ENCODE measurements at regions not wholly inside any gene's neighbourhood (a gene's known extent, or its start where the extent isn't known, plus 50 kb on each side); places are given as distances from the start of the nearest gene placed in this dataset.

DNA sequence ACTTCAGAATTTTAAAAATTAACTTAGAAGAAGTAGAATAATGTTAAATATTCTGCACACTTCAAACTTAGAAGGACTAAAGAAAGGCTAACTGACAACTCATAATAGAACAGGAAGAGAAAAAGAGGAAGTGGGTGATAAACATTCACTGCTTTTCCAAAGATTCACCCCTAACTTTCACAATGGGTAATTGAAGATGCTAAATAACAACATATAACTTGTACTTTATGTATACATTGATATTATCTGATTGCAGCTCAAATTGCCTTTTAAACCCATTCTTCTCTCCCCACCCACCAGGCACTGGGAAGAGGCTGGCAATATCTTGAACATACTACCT, 376.6 kb downstream of the EFNA5 start:
- Histone ChIP-seq H3K36me3 (no peaks in the 10 kb centered on the region), H3K4me3 (ENCODE audit: low read depth in 1 of 2, low read length in 1 of 2) (no peak overlapping the region)
- TF ChIP-seq, protein P1, sequence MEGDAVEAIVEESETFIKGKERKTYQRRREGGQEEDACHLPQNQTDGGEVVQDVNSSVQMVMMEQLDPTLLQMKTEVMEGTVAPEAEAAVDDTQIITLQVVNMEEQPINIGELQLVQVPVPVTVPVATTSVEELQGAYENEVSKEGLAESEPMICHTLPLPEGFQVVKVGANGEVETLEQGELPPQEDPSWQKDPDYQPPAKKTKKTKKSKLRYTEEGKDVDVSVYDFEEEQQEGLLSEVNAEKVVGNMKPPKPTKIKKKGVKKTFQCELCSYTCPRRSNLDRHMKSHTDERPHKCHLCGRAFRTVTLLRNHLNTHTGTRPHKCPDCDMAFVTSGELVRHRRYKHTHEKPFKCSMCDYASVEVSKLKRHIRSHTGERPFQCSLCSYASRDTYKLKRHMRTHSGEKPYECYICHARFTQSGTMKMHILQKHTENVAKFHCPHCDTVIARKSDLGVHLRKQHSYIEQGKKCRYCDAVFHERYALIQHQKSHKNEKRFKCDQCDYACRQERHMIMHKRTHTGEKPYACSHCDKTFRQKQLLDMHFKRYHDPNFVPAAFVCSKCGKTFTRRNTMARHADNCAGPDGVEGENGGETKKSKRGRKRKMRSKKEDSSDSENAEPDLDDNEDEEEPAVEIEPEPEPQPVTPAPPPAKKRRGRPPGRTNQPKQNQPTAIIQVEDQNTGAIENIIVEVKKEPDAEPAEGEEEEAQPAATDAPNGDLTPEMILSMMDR (IDR thresholded peaks at IDR 0.05): no peak

DNA sequence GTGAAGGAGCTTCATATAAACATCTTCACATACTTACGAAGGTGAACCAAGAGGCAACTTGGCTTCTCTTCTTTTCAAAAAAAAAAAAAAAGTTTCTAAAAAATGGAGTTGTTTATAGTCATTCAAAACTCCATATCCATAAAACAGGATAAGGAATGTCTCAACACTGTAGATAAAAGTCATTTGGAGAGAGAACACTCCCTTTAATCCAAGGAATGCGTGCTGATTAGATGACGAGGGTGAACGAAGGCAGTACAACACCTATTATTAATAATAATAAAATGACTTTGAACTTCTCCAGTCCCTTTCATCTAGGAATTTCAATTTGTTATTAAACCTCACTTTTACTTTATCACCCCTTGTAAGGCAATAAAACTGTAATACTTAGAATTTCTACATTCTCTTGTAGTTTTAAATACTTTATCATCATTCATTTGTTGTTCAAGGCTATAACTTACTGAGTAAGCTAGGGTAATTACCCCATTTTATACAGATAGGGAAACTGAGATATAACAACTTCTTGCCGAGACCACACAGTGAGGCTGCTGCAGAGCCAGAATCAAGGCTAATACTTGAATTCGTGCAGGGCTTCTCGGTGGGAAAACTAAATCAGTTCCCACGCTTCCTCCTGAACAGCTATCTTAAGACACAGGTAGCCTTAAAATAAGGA, 377.1 kb downstream of the EFNA5 start:
- H3K4me3 ChIP-seq (ENCODE audit: low read depth in 1 of 2, low read length in 1 of 2): no peak overlapping the region
- peaks cover 22% of the 10 kb centered on the region for H3K27me3 ChIP-seq
- H3K9me3 ChIP-seq: no peaks in the 10 kb centered on the region
- H3K27ac ChIP-seq: no peak overlapping the region
- no peaks in the 10 kb centered on the region for H3K4me1 ChIP-seq (ENCODE audit: control insufficient read depth in 1 of 2, insufficient read depth in 1 of 2, low read depth in 1 of 2, low read length in 1 of 2)
- TF ChIP-seq, protein P1 (IDR thresholded peaks at IDR 0.05): no peak
- no peaks in the 10 kb centered on the region for H3K36me3 ChIP-seq

More for the DNA sequence above, 376.6 kb downstream of the EFNA5 start:
- Histone ChIP-seq H3K9me3 (no peaks in the 10 kb centered on the region), H3K4me1 (ENCODE audit: control insufficient read depth in 1 of 2, insufficient read depth in 1 of 2, low read depth in 1 of 2, low read length in 1 of 2) (no peaks in the 10 kb centered on the region), H3K27ac (no peak overlapping the region), H3K27me3 (peaks cover 22% of the 10 kb centered on the region)

DNA sequence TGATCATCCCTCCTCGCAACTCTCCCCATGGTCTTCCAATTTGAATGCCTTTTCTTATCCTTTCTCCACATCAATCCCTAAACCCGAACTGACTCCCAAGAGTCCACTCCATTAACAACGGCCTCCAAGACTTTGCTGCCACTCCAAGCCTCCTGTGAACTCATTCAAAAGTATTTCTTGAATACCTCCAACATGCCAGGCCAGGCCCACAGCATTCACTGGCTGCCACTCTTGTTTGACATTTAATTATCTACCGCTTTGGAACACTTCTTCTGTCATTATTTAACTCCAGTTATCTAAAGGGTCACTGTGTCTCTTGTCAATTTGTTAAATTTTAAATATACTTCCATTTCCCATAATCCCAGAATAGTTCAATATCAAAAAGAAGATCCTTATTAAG, 378.9 kb downstream of the EFNA5 start:
- TF ChIP-seq, protein P1 (IDR thresholded peaks at IDR 0.05): no peak
- no peaks in the 10 kb centered on the region for H3K4me1 ChIP-seq (ENCODE audit: control insufficient read depth in 1 of 2, insufficient read depth in 1 of 2, low read depth in 1 of 2, low read length in 1 of 2)

DNA sequence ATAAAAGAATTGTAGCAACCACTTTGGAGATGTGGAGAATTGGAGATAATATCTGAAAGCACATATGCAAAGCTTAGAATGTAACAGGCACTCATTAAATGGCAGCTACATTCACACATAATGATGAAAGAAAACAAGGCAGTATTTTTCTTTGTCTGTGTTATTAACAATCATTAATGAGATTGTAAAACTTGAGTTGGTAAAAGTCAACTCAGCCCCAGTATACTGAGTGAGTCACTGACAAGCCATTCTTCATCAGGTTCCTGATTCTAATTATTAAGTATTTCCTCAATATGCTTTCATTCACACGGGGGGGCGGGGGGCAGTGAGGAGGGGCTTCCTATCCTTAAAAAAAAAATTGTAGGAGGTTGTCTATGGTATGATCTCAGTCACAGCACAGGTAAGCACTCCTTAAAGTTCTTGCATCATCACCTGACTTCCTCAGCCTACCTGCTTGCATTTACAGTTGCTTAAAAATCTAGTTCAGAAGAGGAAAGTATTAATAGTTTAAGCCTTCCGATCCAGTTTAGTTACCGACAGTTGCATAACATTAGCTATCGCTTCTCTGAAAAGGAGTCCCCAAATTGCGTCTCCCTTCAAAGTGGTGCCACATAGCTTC, 379.8 kb downstream of the EFNA5 start:
- Histone ChIP-seq H3K27ac (no peak overlapping the region), H3K9me3 (no peaks in the 10 kb centered on the region), H3K4me3 (ENCODE audit: low read depth in 1 of 2, low read length in 1 of 2) (no peak overlapping the region), H3K4me1 (ENCODE audit: control insufficient read depth in 1 of 2, insufficient read depth in 1 of 2, low read depth in 1 of 2, low read length in 1 of 2) (no peaks in the 10 kb centered on the region), H3K36me3 (no peaks in the 10 kb centered on the region), H3K27me3 (peaks cover 10% of the 10 kb centered on the region)
- TF ChIP-seq, protein P1 (IDR thresholded peaks at IDR 0.05): no peak

More for the DNA sequence above, 378.9 kb downstream of the EFNA5 start:
- Histone ChIP-seq H3K27me3 (peaks cover 16% of the 10 kb centered on the region), H3K27ac (no peak overlapping the region), H3K4me3 (ENCODE audit: low read depth in 1 of 2, low read length in 1 of 2) (no peak overlapping the region), H3K36me3 (no peaks in the 10 kb centered on the region), H3K9me3 (no peaks in the 10 kb centered on the region)

DNA sequence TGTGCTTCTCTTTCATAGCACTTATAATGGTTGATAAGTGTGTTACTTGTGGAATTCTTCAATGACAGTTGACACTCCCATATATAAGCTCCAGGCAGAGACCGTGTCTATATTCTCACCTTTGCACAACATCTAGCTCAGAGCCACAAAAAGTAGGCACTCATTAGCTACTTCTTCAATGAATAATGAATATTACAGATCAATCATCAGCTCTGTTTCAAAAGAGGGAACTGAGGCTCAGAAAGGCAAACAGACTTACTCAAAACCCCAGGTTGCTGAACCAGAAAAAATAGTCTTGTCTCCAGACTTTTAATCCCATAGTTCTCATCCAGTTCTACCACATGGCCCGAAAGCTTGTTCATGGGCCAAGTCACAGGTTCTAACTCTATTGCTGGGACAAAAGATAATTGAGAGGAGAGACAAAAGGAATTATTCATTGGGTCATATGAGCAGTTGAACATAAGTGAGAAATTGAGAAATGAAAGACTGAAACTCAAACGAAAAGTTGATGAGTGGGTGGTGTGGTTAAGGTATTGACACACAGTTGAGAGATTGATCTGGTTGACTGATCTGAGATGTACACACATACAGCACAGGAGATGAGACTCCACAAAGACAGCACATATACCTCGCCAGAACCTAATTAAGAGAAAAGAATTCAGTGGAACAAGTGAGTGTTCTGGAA, 381.6 kb downstream of the EFNA5 start:
- H3K9me3 ChIP-seq: no peaks in the 10 kb centered on the region
- TF ChIP-seq, protein P1 (IDR thresholded peaks at IDR 0.05): no peak
- H3K36me3 ChIP-seq: no peaks in the 10 kb centered on the region
- H3K27ac ChIP-seq: no peak overlapping the region
- H3K4me1 ChIP-seq (ENCODE audit: control insufficient read depth in 1 of 2, insufficient read depth in 1 of 2, low read depth in 1 of 2, low read length in 1 of 2): no peaks in the 10 kb centered on the region
- no peaks in the 10 kb centered on the region for H3K27me3 ChIP-seq
- no peak overlapping the region for H3K4me3 ChIP-seq (ENCODE audit: low read depth in 1 of 2, low read length in 1 of 2)

Measured in neutrophil (primary cell).